Esophagus squamous epithelium (tissue), 5 donors: ENCODE measurements at regions not wholly inside any gene's neighbourhood (a gene's known extent, or its start where the extent isn't known, plus 50 kb on each side); places are given as distances from the start of the nearest gene placed in this dataset.

Source experiments
- DNase-seq: peaks from one replicate; lab custom pipeline; 2025; lab: John Stamatoyannopoulos, UW
- H3K27ac ChIP-seq, 4 donors: fragments of 200-600 bp; sonication (generic); one replicate each; pipeline ENCODE4 v1.5.1; 2016 to 2019; ENCODE audit warnings: mild to moderate bottlenecking in 1 of 4
- H3K27me3 ChIP-seq, 4 donors: fragments of 200-600 bp; sonication (generic); 1 replicate in 3 of 4; 2 replicates in 1 of 4; pipeline versions ENCODE4 v1.5.1 to v1.6.0; 2017 to 2021; ENCODE audit warnings: antibody characterized with exemption in 1 of 4
- H3K36me3 ChIP-seq, 3 donors: fragments of 200-600 bp; sonication (generic); one replicate each; pipeline ENCODE4 v1.5.1; 2016 to 2019
- H3K4me1 ChIP-seq, 3 donors: fragments of 200-600 bp; sonication (generic); one replicate each; pipeline ENCODE4 v1.5.1; 2017 to 2019
- H3K4me3 ChIP-seq, 4 donors: fragments of 200-600 bp; sonication (generic); 1 replicate in 3 of 4; 2 replicates in 1 of 4; pipeline ENCODE4 v1.5.1; 2016 to 2019; ENCODE audit warnings: mild to moderate bottlenecking in 2 of 4, moderate library complexity in 1 of 4
- H3K9me3 ChIP-seq, 3 donors: fragments of 200-600 bp; sonication (generic); one replicate each; pipeline ENCODE4 v1.5.1; 2016 to 2019
- CTCF ChIP-seq, 6 experiments: fragments of 450-650 bp in 4 of 6; fragments of 200-600 bp in 2 of 6; sonication (generic) in 2 of 6; IDR thresholded peaks; one replicate each; pipeline ENCODE4 v1.5.1; 2016 to 2019; ENCODE audit warnings: antibody characterized with exemption in 6 of 6, mild to moderate bottlenecking in 4 of 6, moderate library complexity in 4 of 6
- POLR2A ChIP-seq, 4 donors: fragments of 450-650 bp; IDR thresholded peaks; one replicate each; pipeline ENCODE4 v1.6.1; 2017; ENCODE audit warnings: antibody characterized with exemption in 4 of 4, mild to moderate bottlenecking in 4 of 4, moderate library complexity in 3 of 4
- WGBS, 2 donors: methylation state at CpG; one replicate each; pipeline ENCODE4 v1.1.5; 2018; 5-methylcytosine and 5-hydroxymethylcytosine counted together
- intact Hi-C: fragments of 100-400 bp; cut with DNase I; formaldehyde crosslinking; loops from one replicate; pipeline ENCODE4 v1.15.0; 2022
- donor health status: DM: yes; HTN: yes; CAD: no.

GRCh38 chr6:105598264-105598663 lies 195.4 kb upstream of the PREP start:
- DNase-seq = no peak
- Histone ChIP-seq H3K4me1 (peaks cover 23 to 64% (median 44%) of the 10 kb centered on the region in 3 donors), H3K36me3 (no peaks in the 10 kb centered on the region), H3K27me3 (no peaks in the 10 kb centered on the region), H3K27ac (no peak overlapping the region), H3K4me3 (no peak overlapping the region), H3K9me3 (no peaks in the 10 kb centered on the region)
- intact Hi-C loops = no loop called here
- no peak for TF ChIP-seq POLR2A (IDR thresholded peaks at IDR 0.05)
- TF ChIP-seq CTCF (IDR thresholded peaks at IDR 0.05) = no peak
- 96 to 98% methylated on average over 3 of the region's 3 CpGs for WGBS, 2 donors

DNA sequence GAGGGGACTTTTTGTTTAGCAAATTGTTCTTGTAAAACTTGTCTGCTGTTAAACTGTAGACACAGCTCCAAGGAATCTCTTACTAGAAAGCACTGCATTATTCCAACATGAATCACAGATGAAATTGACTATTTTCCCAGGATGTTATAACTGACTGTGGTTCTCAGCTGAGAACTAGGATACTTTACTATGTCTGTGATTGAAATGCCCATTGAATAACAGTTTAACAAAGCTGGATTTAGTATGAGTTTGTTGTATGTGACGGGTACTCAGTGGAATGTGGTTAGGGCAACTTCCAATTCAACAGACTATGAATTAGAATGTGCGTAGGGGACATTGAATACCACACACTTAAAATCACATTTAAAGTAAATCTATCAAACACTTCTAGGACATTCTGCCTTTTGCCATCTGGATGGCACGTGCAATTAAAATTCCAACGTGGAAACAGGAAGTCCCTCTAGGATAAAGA lies 193.4 kb upstream of the PREP start:
- WGBS, 2 donors = 13% methylated on average over 4 of the region's 4 CpGs
- Histone ChIP-seq H3K27ac (peak overlapping the region in 2 of 4 donors; percentile 30 to 31), H3K4me1 (peaks cover 23 to 71% (median 48%) of the 10 kb centered on the region in 3 donors), H3K36me3 (no peaks in the 10 kb centered on the region), H3K27me3 (no peaks in the 10 kb centered on the region), H3K4me3 (no peak overlapping the region), H3K9me3 (no peaks in the 10 kb centered on the region)
- intact Hi-C loops = no loop called here
- TF ChIP-seq POLR2A (IDR thresholded peaks at IDR 0.05) (no peak), CTCF (IDR thresholded peaks at IDR 0.05) (no peak)
- no peak for DNase-seq

GRCh38 chr6:105595829-105596228 lies 192.9 kb upstream of the PREP start:
- TF ChIP-seq POLR2A (IDR thresholded peaks at IDR 0.05) (no peak), CTCF (IDR thresholded peaks at IDR 0.05) (no peak)
- H3K27me3 ChIP-seq = no peaks in the 10 kb centered on the region

GRCh38 chr6:105594821-105595220 lies 191.9 kb upstream of the PREP start:
- TF ChIP-seq POLR2A (IDR thresholded peaks at IDR 0.05) (no peak), CTCF (IDR thresholded peaks at IDR 0.05) (no peak)
- no peak for DNase-seq
- H3K9me3 ChIP-seq = no peaks in the 10 kb centered on the region
- WGBS, 2 donors = 82 to 83% methylated on average over 4 of the region's 4 CpGs
- H3K27me3 ChIP-seq = no peaks in the 10 kb centered on the region
- peaks cover 12 to 63% (median 40%) of the 10 kb centered on the region in 3 donors for H3K4me1 ChIP-seq
- intact Hi-C loops = no loop called here
- H3K27ac ChIP-seq = no peak overlapping the region
- no peak overlapping the region for H3K4me3 ChIP-seq
- no peaks in the 10 kb centered on the region for H3K36me3 ChIP-seq

More at GRCh38 chr6:105595829-105596228, 192.9 kb upstream of the PREP start:
- Histone ChIP-seq H3K9me3 (no peaks in the 10 kb centered on the region), H3K4me3 (no peak overlapping the region), H3K36me3 (no peaks in the 10 kb centered on the region), H3K4me1 (peaks cover 18 to 71% (median 48%) of the 10 kb centered on the region in 3 donors), H3K27ac (peak overlapping the region in 1 of 4 donors; percentile 30)
- 71 to 79% methylated on average over 1 of the region's 1 CpG for WGBS, 2 donors
- no peak for DNase-seq
- intact Hi-C loops = no loop called here

DNA sequence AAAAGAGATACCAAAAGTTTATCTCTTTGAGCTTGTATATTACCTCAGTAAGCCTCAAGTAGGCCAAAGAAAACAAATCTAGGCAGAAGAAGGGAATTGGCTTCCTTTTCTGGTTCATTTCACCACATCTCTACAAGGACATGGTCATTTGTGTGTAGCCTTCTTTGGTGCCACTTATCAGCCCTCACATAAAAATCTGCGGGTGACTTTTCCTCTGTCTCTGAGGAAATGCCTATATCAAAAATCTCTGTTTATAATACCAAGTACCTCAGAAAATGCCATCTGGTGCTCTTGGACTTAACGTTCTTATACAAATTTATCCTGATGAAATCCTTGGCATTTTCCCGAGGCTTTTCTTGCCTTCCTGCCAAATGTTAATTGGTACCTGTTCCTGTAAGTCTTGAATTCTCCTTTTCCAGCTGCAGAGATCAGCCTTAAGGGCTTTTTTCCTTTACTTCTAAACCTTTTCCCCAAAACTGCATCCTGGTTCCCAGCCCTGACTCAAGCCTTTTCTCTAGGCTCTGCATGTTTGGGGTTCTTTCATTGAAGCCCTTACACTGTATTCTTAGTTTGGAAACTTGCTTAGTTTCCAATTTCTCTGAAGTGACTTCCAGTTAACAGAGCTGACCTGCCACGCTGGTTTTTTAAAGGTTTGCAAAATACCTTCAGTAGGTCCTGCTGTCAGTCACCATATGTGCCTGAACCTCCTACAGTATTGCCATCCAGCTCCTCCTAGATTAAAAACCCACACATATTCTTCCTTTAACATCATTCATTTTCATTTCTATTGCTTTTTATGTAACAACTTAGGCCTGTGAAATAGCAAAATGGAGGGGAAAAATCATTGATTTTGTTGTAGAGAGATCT lies 191.2 kb upstream of the PREP start:
- Histone ChIP-seq H3K4me1 (peaks cover 6 to 55% (median 34%) of the 10 kb centered on the region in 3 donors), H3K36me3 (no peaks in the 10 kb centered on the region), H3K4me3 (no peak overlapping the region), H3K27me3 (no peaks in the 10 kb centered on the region), H3K9me3 (no peaks in the 10 kb centered on the region), H3K27ac (peak overlapping the region in 2 of 4 donors; percentile 6 to 19)
- 17 to 46% methylated on average over 4 of the region's 4 CpGs for WGBS, 2 donors
- intact Hi-C loops = no loop called here
- DNase-seq = no peak
- no peak for TF ChIP-seq CTCF (IDR thresholded peaks at IDR 0.05)
